HL-60 (cell line): ENCODE measurements at regions not wholly inside any gene's neighbourhood (a gene's known extent, or its start where the extent isn't known, plus 50 kb on each side); places are given as distances from the start of the nearest gene placed in this dataset.

Source experiments
- DNase-seq, 2 experiments: peaks; one replicate each; pipeline ENCODE4 v3.0.0-alpha.2; 2010 to 2020; ENCODE audit warnings: low read depth in 1 of 2, low spot score in 1 of 2
- H3K27ac ChIP-seq: fragments of 250-450 bp; sonication (Bioruptor Pico); replicated peaks from 2 replicates; pipeline ENCODE4 v1.5.1; 2020; ENCODE audit warnings: mild to moderate bottlenecking, moderate library complexity
- H3K27me3 ChIP-seq: fragments of 250-450 bp; sonication (Bioruptor Pico); 2 replicates; pipeline ENCODE4 v1.5.1; 2021; ENCODE audit warnings: mild to moderate bottlenecking, moderate library complexity; ENCODE audit not compliant: insufficient read depth, poor library complexity, severe bottlenecking
- H3K4me3 ChIP-seq: replicated peaks from 2 replicates; pipeline ENCODE4 v1.5.1; 2011; ENCODE audit warnings: mild to moderate bottlenecking, control low read depth, low read length; ENCODE audit not compliant: insufficient read depth
- GABPA ChIP-seq: IDR thresholded peaks from 2 replicates; pipeline ENCODE4 v1.6.1; 2012; ENCODE audit warnings: low read depth
- POLR2AphosphoS5 ChIP-seq: IDR thresholded peaks from 2 replicates; pipeline ENCODE4 v1.6.1; 2012; ENCODE audit warnings: low read depth
- SPI1 ChIP-seq: IDR thresholded peaks from 2 replicates; pipeline ENCODE4 v1.6.1; 2012; ENCODE audit warnings: low read depth, mild to moderate bottlenecking, borderline replicate concordance
- TF ChIP-seq, protein P1 (sequence below): IDR thresholded peaks from 2 replicates; pipeline ENCODE4 v1.6.1; 2012; ENCODE audit warnings: low read depth; ENCODE audit not compliant: insufficient replicate concordance
- TF ChIP-seq, protein P2 (sequence below): IDR thresholded peaks from one replicate; pipeline ENCODE4 v1.5.1; 2011; ENCODE audit warnings: low read length, control low read depth, inconsistent platforms; ENCODE audit not compliant: insufficient read depth

DNA sequence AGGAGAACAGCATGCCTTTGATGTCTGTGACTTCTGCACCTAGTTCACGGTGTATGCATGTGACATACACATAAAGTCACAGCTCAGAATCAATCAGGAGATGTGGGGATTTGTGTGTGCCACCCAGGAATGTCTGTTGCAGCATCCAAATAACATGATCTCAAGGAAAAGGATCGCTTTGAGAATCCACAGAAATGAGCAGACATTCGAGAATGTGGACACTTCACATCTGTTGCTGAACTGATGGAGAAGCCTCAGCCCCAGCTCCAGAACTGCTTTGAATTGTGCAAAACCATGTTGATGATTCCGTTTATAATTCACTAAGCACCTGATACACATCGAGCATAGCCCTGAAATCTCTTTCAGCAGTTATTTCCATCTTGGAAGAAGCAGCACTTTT lies 208.6 kb downstream of the CMPK2 start:
- TF ChIP-seq POLR2AphosphoS5, result no peak
- TF ChIP-seq SPI1, result no peak
- no peak for TF ChIP-seq GABPA
- TF ChIP-seq, protein P1, sequence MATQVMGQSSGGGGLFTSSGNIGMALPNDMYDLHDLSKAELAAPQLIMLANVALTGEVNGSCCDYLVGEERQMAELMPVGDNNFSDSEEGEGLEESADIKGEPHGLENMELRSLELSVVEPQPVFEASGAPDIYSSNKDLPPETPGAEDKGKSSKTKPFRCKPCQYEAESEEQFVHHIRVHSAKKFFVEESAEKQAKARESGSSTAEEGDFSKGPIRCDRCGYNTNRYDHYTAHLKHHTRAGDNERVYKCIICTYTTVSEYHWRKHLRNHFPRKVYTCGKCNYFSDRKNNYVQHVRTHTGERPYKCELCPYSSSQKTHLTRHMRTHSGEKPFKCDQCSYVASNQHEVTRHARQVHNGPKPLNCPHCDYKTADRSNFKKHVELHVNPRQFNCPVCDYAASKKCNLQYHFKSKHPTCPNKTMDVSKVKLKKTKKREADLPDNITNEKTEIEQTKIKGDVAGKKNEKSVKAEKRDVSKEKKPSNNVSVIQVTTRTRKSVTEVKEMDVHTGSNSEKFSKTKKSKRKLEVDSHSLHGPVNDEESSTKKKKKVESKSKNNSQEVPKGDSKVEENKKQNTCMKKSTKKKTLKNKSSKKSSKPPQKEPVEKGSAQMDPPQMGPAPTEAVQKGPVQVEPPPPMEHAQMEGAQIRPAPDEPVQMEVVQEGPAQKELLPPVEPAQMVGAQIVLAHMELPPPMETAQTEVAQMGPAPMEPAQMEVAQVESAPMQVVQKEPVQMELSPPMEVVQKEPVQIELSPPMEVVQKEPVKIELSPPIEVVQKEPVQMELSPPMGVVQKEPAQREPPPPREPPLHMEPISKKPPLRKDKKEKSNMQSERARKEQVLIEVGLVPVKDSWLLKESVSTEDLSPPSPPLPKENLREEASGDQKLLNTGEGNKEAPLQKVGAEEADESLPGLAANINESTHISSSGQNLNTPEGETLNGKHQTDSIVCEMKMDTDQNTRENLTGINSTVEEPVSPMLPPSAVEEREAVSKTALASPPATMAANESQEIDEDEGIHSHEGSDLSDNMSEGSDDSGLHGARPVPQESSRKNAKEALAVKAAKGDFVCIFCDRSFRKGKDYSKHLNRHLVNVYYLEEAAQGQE, result no peak
- TF ChIP-seq, protein P2, sequence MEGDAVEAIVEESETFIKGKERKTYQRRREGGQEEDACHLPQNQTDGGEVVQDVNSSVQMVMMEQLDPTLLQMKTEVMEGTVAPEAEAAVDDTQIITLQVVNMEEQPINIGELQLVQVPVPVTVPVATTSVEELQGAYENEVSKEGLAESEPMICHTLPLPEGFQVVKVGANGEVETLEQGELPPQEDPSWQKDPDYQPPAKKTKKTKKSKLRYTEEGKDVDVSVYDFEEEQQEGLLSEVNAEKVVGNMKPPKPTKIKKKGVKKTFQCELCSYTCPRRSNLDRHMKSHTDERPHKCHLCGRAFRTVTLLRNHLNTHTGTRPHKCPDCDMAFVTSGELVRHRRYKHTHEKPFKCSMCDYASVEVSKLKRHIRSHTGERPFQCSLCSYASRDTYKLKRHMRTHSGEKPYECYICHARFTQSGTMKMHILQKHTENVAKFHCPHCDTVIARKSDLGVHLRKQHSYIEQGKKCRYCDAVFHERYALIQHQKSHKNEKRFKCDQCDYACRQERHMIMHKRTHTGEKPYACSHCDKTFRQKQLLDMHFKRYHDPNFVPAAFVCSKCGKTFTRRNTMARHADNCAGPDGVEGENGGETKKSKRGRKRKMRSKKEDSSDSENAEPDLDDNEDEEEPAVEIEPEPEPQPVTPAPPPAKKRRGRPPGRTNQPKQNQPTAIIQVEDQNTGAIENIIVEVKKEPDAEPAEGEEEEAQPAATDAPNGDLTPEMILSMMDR, result no peak
- DNase-seq, result no peak
- Histone ChIP-seq H3K27me3 (no peaks in the 10 kb centered on the region), H3K27ac (no peak overlapping the region), H3K4me3 (no peak overlapping the region)

- H3K27me3 ChIP-seq, result no peaks in the 10 kb centered on the region
- TF ChIP-seq SPI1 (no peak), POLR2AphosphoS5 (no peak), GABPA (no peak)
- TF ChIP-seq, protein P1, result no peak
- TF ChIP-seq, protein P2, result no peak
- no peak for DNase-seq
- no peak overlapping the region for H3K27ac ChIP-seq
- H3K4me3 ChIP-seq, result no peak overlapping the region
Observed at GRCh38 chr2:6657855-6658254, 207.9 kb downstream of the CMPK2 start.

GRCh38 chr2:6664332-6665061 lies 201.2 kb downstream of the CMPK2 start:
- no peaks in the 10 kb centered on the region for H3K27me3 ChIP-seq
- TF ChIP-seq, protein P2, result no peak
- TF ChIP-seq GABPA (no peak), SPI1 (no peak), POLR2AphosphoS5 (no peak)
- TF ChIP-seq, protein P1, result no peak
- H3K27ac ChIP-seq, result no peak overlapping the region
- DNase-seq, result no peak
- no peak overlapping the region for H3K4me3 ChIP-seq
